A673 (cell line): ENCODE measurements at regions not wholly inside any gene's neighbourhood (a gene's known extent, or its start where the extent isn't known, plus 50 kb on each side); places are given as distances from the start of the nearest gene placed in this dataset.

Experiments used
- BruUV-seq: library from RNA; stranded (reverse); fragments of 400-500 nt; replicated peaks from 2 replicates; lab custom pipeline; 2021; lab: Mats Ljungman, UMichigan
- CTCF ChIA-PET: fragments of 300-600 bp; sonication (Branson Sonifier 250); formaldehyde crosslinking; loops from one replicate; lab custom pipeline; 2022; ENCODE audit warnings: antibody characterized with exemption; lab: Charles Lee
- POLR2A ChIA-PET: fragments of 300-600 bp; sonication (Branson Sonifier 250); formaldehyde crosslinking; loops from one replicate; lab custom pipeline; 2022; ENCODE audit warnings: antibody characterized with exemption; ENCODE audit not compliant: low non-redundant PET; lab: Charles Lee
- DNase-seq: peaks from one replicate; pipeline ENCODE4 v3.0.0-alpha.2; 2015; ENCODE audit warnings: low spot score
- H3K27ac ChIP-seq: fragments of 200-600 bp; sonication (generic); 2 replicates; pipeline ENCODE4 v1.5.1; 2016; ENCODE audit warnings: mixed run types, low read depth, mild to moderate bottlenecking, mixed read lengths, antibody characterized with exemption, low read length; ENCODE audit not compliant: poor library complexity, severe bottlenecking
- H3K27me3 ChIP-seq: fragments of 200-600 bp; sonication (generic); replicated peaks from 2 replicates; pipeline ENCODE4 v1.6.1; 2017; ENCODE audit warnings: mixed run types, low read depth, mild to moderate bottlenecking, mixed read lengths, antibody characterized with exemption, low read length; ENCODE audit not compliant: insufficient read depth, poor library complexity
- H3K36me3 ChIP-seq: fragments of 200-600 bp; sonication (generic); 2 replicates; pipeline ENCODE4 v1.6.1; 2016; ENCODE audit warnings: mixed run types, mild to moderate bottlenecking, mixed read lengths, antibody characterized with exemption, low read length; ENCODE audit not compliant: insufficient read depth, poor library complexity, severe bottlenecking
- H3K4me1 ChIP-seq: fragments of 200-600 bp; sonication (generic); 2 replicates; pipeline ENCODE4 v1.6.1; 2017; ENCODE audit warnings: mixed run types, mild to moderate bottlenecking, mixed read lengths, antibody characterized with exemption, low read length; ENCODE audit not compliant: insufficient read depth, poor library complexity, severe bottlenecking
- H3K4me3 ChIP-seq: fragments of 200-600 bp; sonication (generic); 2 replicates; pipeline ENCODE4 v1.5.1; 2016; ENCODE audit warnings: low read depth, mixed run types, mild to moderate bottlenecking, mixed read lengths, low read length; ENCODE audit not compliant: poor library complexity, severe bottlenecking
- H3K9me3 ChIP-seq: fragments of 200-600 bp; sonication (generic); 2 replicates; pipeline ENCODE4 v1.6.1; 2016; ENCODE audit warnings: mixed run types, low read depth, mild to moderate bottlenecking, mixed read lengths, antibody characterized with exemption, low read length; ENCODE audit not compliant: poor library complexity, severe bottlenecking
- EZH2 ChIP-seq: fragments of 200-600 bp; sonication (generic); IDR thresholded peaks from 2 replicates; pipeline ENCODE4 v1.6.1; 2017; ENCODE audit warnings: borderline replicate concordance, low read depth, mild to moderate bottlenecking, mixed read lengths, antibody characterized with exemption, low read length; ENCODE audit not compliant: poor library complexity, severe bottlenecking
- intact Hi-C: fragments of 100-400 bp; cut with micrococcal nuclease; formaldehyde crosslinking; loops from one replicate; pipeline ENCODE4 v1.10.0; 2022; ENCODE audit not compliant: unreplicated experiment
- TF ChIP-seq, protein P1 (sequence below): fragments of 300-800, 200-600 bp; sonication (generic); conservative IDR thresholded peaks from 2 replicates; pipeline ENCODE4 v1.5.1; 2017; ENCODE audit warnings: low read depth, mild to moderate bottlenecking, antibody characterized with exemption, low read length, moderate library complexity, mixed read lengths

DNA sequence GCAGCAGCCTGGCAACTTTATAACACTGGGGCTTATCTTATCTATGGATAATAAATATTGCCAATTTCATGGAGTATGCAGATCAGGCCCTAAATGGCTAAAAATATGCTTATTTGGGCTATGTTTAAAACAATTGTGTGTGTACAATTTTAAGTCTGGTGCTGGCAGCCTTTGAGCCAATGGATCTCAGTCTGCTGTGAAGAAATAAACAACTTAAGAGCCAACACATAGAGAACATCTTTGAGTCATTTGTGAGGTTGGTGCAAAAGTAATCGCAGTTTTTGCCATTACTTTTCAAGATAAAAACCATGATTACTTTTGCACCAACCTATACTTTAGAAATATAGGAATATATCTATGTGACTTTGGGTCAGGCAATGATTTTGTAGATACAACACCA is 129.1 kb upstream of the CARMIL1 start:
- CTCF ChIA-PET: no interaction called here
- intact Hi-C loops: no loop called here
- TF ChIP-seq, protein P1, sequence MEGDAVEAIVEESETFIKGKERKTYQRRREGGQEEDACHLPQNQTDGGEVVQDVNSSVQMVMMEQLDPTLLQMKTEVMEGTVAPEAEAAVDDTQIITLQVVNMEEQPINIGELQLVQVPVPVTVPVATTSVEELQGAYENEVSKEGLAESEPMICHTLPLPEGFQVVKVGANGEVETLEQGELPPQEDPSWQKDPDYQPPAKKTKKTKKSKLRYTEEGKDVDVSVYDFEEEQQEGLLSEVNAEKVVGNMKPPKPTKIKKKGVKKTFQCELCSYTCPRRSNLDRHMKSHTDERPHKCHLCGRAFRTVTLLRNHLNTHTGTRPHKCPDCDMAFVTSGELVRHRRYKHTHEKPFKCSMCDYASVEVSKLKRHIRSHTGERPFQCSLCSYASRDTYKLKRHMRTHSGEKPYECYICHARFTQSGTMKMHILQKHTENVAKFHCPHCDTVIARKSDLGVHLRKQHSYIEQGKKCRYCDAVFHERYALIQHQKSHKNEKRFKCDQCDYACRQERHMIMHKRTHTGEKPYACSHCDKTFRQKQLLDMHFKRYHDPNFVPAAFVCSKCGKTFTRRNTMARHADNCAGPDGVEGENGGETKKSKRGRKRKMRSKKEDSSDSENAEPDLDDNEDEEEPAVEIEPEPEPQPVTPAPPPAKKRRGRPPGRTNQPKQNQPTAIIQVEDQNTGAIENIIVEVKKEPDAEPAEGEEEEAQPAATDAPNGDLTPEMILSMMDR: no peak
- TF ChIP-seq EZH2: no peak
- Histone ChIP-seq H3K27me3 (no peaks in the 10 kb centered on the region), H3K4me1 (no peaks in the 10 kb centered on the region), H3K4me3 (no peak overlapping the region), H3K9me3 (no peaks in the 10 kb centered on the region), H3K27ac (no peak overlapping the region), H3K36me3 (no peaks in the 10 kb centered on the region)
- no peak for DNase-seq
- no TSS peak for BruUV-seq
- POLR2A ChIA-PET: no interaction called here

DNA sequence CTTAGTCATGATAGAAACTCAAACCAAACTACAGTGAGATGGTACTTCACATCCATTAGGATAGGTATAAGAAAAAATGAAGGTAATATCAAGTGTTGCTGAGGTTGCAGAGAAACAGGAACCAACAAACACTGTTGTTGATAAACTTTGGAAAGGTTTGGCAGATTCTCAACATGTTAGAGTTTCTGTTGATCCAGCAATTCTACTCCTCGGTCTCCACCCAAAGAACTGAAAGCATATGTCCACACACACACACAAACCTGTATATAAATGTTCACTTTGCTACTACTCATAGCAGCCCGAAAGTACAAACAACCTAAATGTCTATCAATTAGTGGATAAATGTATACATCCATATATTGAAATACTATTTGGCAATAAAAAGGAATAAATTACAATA is 128.3 kb upstream of the CARMIL1 start:
- Histone ChIP-seq H3K27me3 (no peaks in the 10 kb centered on the region), H3K27ac (no peak overlapping the region), H3K9me3 (no peaks in the 10 kb centered on the region), H3K4me3 (no peak overlapping the region), H3K36me3 (no peaks in the 10 kb centered on the region), H3K4me1 (no peaks in the 10 kb centered on the region)
- CTCF ChIA-PET: no interaction called here
- no TSS peak for BruUV-seq
- POLR2A ChIA-PET: no interaction called here
- DNase-seq: no peak
- TF ChIP-seq, protein P1: no peak
- no peak for TF ChIP-seq EZH2
- intact Hi-C loops: no loop called here

DNA sequence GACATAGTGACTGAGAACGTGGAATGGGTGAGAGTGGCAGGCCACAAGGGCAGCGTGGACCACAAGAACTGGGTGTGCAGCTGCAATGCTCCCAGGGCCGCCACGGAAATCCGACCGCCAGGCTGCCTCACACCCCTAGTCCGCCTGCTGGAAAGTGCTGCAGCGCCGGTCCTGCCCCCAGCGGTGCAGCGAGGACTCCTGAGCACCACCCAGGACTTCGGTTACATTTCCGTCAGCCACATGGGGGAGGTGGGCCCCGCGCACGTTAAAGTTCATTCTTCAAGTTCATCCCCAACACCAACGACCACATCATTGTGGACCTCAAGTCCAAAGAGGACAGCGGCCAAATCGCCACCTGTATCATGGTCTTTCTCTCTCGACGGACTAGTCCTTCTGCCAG is 126.1 kb upstream of the CARMIL1 start:
- intact Hi-C loops: no loop called here
- TF ChIP-seq, protein P1: no peak
- no peak for TF ChIP-seq EZH2
- no peaks in the 10 kb centered on the region for H3K4me1 ChIP-seq
- no TSS peak for BruUV-seq
- ChIA-PET POLR2A (no interaction called here), CTCF (no interaction called here)
- H3K4me3 ChIP-seq: no peak overlapping the region
- DNase-seq: no peak
- no peak overlapping the region for H3K27ac ChIP-seq
- no peaks in the 10 kb centered on the region for H3K36me3 ChIP-seq
- no peaks in the 10 kb centered on the region for H3K27me3 ChIP-seq
- H3K9me3 ChIP-seq: peaks cover 4% of the 10 kb centered on the region
